MM.1S (cell line): ENCODE measurements at regions not wholly inside any gene's neighbourhood (a gene's known extent, or its start where the extent isn't known, plus 50 kb on each side); places are given as distances from the start of the nearest gene placed in this dataset.

Experiments
- DNase-seq: peaks from one replicate; pipeline ENCODE4 v3.0.0-alpha.2; 2015
- H2AFZ ChIP-seq: fragments of 300-600 bp; sonication (generic); 2 replicates; pipeline ENCODE4 v1.6.0; 2016; ENCODE audit warnings: antibody characterized with exemption, low read length
- H3F3A ChIP-seq: fragments of 300-600 bp; sonication (generic); 2 replicates; pipeline ENCODE4 v1.6.1; 2016; ENCODE audit warnings: mild to moderate bottlenecking, antibody characterized with exemption, low read length, moderate library complexity, mixed read lengths; ENCODE audit not compliant: insufficient read depth
- H3K27ac ChIP-seq: fragments of 300-600 bp; sonication (generic); 2 replicates; pipeline ENCODE4 v1.5.1; 2016; ENCODE audit warnings: mild to moderate bottlenecking, low read length
- H3K27me3 ChIP-seq: fragments of 300-600 bp; sonication (generic); replicated peaks from 2 replicates; pipeline ENCODE4 v1.6.0; 2016; ENCODE audit warnings: low read length; ENCODE audit not compliant: insufficient read depth
- H3K36me3 ChIP-seq: fragments of 300-600 bp; sonication (generic); replicated peaks from 2 replicates; pipeline ENCODE4 v1.6.1; 2016; ENCODE audit warnings: mild to moderate bottlenecking, low read length, mixed read lengths; ENCODE audit not compliant: insufficient read depth
- H3K4me1 ChIP-seq: fragments of 300-600 bp; sonication (generic); 2 replicates; pipeline ENCODE4 v1.6.1; 2016; ENCODE audit warnings: low read length, mixed read lengths
- H3K4me2 ChIP-seq: fragments of 300-600 bp; sonication (generic); 2 replicates; pipeline ENCODE4 v1.6.0; 2016; ENCODE audit warnings: low read depth, low read length
- H3K4me3 ChIP-seq: fragments of 300-600 bp; sonication (generic); 2 replicates; pipeline ENCODE4 v1.5.1; 2016; ENCODE audit warnings: low read length, mixed read lengths
- H3K79me2 ChIP-seq: fragments of 300-600 bp; sonication (generic); 2 replicates; pipeline ENCODE4 v1.6.1; 2016; ENCODE audit warnings: mixed run types, low read length, mixed read lengths
- H3K9ac ChIP-seq: fragments of 300-600 bp; sonication (generic); 2 replicates; pipeline ENCODE4 v1.6.1; 2016; ENCODE audit warnings: low read length, mixed read lengths
- H3K9me2 ChIP-seq: fragments of 300-600 bp; sonication (generic); replicated peaks from 2 replicates; pipeline ENCODE4 v1.6.1; 2016; ENCODE audit warnings: mild to moderate bottlenecking, low read length, mixed read lengths; ENCODE audit not compliant: insufficient read depth
- H3K9me3 ChIP-seq: fragments of 300-600 bp; sonication (generic); replicated peaks from 2 replicates; pipeline ENCODE4 v1.6.1; 2016; ENCODE audit warnings: mild to moderate bottlenecking, low read length, mixed read lengths; ENCODE audit not compliant: insufficient read depth
- H4K20me1 ChIP-seq: fragments of 300-600 bp; sonication (generic); 2 replicates; pipeline ENCODE4 v1.6.1; 2016; ENCODE audit warnings: mild to moderate bottlenecking, low read length, moderate library complexity, mixed read lengths; ENCODE audit not compliant: insufficient read depth
- EZH2 ChIP-seq: fragments of 300-600 bp; sonication (generic); optimal IDR thresholded peaks from 2 replicates; pipeline ENCODE3; 2017; ENCODE audit warnings: low read depth, mild to moderate bottlenecking, antibody characterized with exemption, low read length, mixed read lengths
- EZH2phosphoT487 ChIP-seq: fragments of 300-600 bp; sonication (generic); IDR thresholded peaks from 2 replicates; pipeline ENCODE4 v1.6.1; 2018; ENCODE audit warnings: antibody characterized with exemption, low read length
- TF ChIP-seq, protein P1 (sequence below): fragments of 300-600 bp; sonication (generic); IDR thresholded peaks from 2 replicates; pipeline ENCODE4 v1.5.1; 2016; ENCODE audit warnings: antibody characterized with exemption, low read length, mixed read lengths

- no peak for TF ChIP-seq EZH2
- TF ChIP-seq EZH2phosphoT487 = no peak
- TF ChIP-seq, protein P1, sequence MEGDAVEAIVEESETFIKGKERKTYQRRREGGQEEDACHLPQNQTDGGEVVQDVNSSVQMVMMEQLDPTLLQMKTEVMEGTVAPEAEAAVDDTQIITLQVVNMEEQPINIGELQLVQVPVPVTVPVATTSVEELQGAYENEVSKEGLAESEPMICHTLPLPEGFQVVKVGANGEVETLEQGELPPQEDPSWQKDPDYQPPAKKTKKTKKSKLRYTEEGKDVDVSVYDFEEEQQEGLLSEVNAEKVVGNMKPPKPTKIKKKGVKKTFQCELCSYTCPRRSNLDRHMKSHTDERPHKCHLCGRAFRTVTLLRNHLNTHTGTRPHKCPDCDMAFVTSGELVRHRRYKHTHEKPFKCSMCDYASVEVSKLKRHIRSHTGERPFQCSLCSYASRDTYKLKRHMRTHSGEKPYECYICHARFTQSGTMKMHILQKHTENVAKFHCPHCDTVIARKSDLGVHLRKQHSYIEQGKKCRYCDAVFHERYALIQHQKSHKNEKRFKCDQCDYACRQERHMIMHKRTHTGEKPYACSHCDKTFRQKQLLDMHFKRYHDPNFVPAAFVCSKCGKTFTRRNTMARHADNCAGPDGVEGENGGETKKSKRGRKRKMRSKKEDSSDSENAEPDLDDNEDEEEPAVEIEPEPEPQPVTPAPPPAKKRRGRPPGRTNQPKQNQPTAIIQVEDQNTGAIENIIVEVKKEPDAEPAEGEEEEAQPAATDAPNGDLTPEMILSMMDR = no peak
- no peak overlapping the region for H3K27ac ChIP-seq
- H3F3A ChIP-seq = no peaks in the 10 kb centered on the region
- H3K9me3 ChIP-seq = no peaks in the 10 kb centered on the region
- no peaks in the 10 kb centered on the region for H3K79me2 ChIP-seq
- H3K4me1 ChIP-seq = peaks cover 21% of the 10 kb centered on the region
- no peaks in the 10 kb centered on the region for H3K27me3 ChIP-seq
- no peak for DNase-seq
- H4K20me1 ChIP-seq = no peaks in the 10 kb centered on the region
- H3K36me3 ChIP-seq = no peaks in the 10 kb centered on the region
- no peak overlapping the region for H3K4me2 ChIP-seq
- no peak overlapping the region for H3K9ac ChIP-seq
- no peak overlapping the region for H3K4me3 ChIP-seq
- no peak overlapping the region for H2AFZ ChIP-seq
- H3K9me2 ChIP-seq = no peaks in the 10 kb centered on the region
Measured at GRCh38 chr12:127336416-127336815, 930.6 kb upstream of the TMEM132C start.

- Histone ChIP-seq H3K36me3 (no peaks in the 10 kb centered on the region), H3K4me2 (no peak overlapping the region), H3K9me2 (no peaks in the 10 kb centered on the region), H3F3A (no peaks in the 10 kb centered on the region), H4K20me1 (no peaks in the 10 kb centered on the region), H3K79me2 (no peaks in the 10 kb centered on the region), H3K9me3 (no peaks in the 10 kb centered on the region), H3K9ac (no peak overlapping the region), H2AFZ (no peak overlapping the region), H3K4me3 (no peak overlapping the region), H3K27me3 (no peaks in the 10 kb centered on the region), H3K27ac (no peak overlapping the region), H3K4me1 (peaks cover 21% of the 10 kb centered on the region)
- TF ChIP-seq EZH2phosphoT487 (no peak), EZH2 (no peak)
- TF ChIP-seq, protein P1 = no peak
- DNase-seq = no peak
Measured at GRCh38 chr12:127339065-127339464, 927.9 kb upstream of the TMEM132C start.

DNA sequence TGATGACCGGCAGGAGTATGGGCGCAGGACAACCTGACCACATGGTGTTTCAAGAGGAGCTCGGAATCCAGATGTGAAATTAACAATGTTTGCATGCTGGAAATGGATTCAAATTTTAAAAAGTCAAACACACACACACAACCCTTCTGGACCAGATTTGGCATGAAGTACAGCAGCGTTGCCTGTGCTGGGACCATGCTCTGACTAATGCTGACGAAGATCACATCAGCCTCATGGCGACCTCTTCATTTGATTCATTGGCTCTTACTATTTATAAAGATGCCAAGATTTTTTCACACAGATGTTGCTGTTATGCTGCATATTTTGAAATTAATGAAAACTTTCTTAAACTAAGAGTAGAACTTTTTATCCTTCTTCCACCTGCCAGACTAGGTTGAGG lies 926.6 kb upstream of the TMEM132C start:
- DNase-seq = no peak
- Histone ChIP-seq H3K27ac (no peak overlapping the region), H3K27me3 (no peaks in the 10 kb centered on the region), H3K4me1 (peaks cover 21% of the 10 kb centered on the region), H2AFZ (no peak overlapping the region), H3K9ac (no peak overlapping the region), H3K9me2 (no peaks in the 10 kb centered on the region), H3K79me2 (no peaks in the 10 kb centered on the region), H3K36me3 (no peaks in the 10 kb centered on the region), H3K4me2 (no peak overlapping the region), H4K20me1 (no peaks in the 10 kb centered on the region), H3F3A (no peaks in the 10 kb centered on the region), H3K4me3 (no peak overlapping the region), H3K9me3 (no peaks in the 10 kb centered on the region)
- TF ChIP-seq EZH2 (no peak), EZH2phosphoT487 (no peak)
- TF ChIP-seq, protein P1 = no peak
